CD1c-positive myeloid dendritic cell (primary cell): ENCODE measurements at regions not wholly inside any gene's neighbourhood (a gene's known extent, or its start where the extent isn't known, plus 50 kb on each side); places are given as distances from the start of the nearest gene placed in this dataset.
"Not testable (repeated sequence)": the region's sequence is repeated elsewhere in the genome, so short reads cannot be mapped to it uniquely, and the experiment has no call there.

Source experiments
- DNase-seq: peaks from one replicate; pipeline ENCODE4 v3.0.0-alpha.2; 2016; ENCODE audit errors: extremely low spot score

DNA sequence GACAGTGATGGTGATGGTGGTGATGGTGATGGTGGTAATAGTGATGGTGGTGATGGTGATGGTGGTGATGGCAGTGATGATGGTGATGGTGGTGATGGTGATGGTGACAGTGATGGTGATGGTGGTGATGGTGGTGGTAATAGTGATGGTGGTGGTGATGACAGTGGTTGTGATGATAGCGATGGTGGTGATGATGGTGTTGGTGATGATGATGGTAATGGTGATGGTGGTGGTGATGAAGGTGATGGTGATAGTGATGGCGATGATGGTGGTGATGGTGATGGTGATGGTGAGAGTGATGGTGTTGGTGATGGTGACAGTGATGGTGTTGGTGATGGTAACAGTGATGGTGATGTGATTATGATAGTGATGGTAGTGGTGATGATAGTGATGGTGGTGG lies 94.3 kb downstream of the ASB1 start:
- no peak for DNase-seq

DNA sequence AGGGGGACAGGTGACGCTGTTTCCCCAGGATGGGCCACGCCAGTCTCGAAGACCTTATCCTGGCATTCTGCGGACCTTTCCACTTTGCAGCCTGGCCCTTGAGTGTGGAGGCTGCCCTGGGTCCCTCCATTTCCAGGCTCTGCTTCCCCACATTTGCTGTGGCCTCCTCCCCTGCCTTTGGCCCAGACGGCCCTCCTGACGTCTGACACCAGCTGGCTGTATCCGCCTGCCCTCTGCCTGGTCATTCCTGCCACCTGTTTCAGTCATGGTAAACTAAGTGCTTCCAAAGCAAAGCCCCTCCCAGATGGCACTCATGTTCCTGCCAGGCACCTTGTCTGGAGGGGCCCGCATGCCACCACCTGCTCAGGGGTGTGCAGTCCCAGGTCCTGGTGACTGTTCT lies 95.1 kb downstream of the ASB1 start:
- DNase-seq: no peak

DNA sequence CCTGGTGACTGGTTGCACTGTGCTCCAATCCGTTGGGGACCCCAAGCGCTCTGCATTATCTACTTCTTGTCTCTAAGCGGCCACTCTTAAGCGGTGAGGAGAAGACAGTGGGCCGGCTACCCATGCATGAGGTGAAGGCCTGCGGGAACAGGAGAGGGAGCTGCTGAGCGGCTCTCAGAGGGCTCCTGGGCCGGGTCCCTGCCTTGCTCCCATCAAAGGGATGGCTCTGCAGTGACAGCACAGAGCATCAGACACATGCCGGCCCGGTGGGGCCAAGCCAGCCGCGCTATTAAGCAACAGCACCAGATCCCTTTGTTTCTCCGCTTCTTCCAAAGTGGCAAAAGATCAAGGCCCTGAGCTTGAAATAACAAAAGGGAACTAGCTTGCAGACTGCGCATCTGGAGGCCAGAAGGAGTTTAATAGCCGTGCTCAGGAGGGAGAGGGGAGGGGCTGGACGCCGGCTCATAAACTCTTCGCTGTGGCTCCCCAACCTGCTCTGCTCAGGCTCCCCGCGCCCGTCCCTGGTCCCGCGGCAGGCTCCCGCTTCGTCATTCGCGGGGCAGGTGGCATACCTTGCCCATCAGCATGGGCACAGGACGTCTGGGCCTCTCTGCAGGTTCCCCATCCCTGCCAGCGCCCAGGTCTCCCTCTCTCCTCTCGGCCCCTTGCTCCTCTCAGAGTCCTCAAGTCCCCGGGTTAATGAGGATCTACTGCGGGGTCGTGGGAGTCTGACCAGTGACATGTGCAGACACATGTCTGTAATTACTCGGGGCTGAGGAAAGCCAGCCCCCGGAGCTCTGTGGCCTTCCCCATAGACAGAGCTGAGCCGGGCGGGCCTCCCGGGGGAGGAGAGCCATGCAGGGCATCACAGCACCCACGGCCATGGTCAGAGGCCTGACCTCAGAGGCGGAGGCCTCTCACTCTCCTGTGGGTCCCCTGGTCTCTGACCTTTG lies 96.7 kb downstream of the ASB1 start:
- DNase-seq: no peak

DNA sequence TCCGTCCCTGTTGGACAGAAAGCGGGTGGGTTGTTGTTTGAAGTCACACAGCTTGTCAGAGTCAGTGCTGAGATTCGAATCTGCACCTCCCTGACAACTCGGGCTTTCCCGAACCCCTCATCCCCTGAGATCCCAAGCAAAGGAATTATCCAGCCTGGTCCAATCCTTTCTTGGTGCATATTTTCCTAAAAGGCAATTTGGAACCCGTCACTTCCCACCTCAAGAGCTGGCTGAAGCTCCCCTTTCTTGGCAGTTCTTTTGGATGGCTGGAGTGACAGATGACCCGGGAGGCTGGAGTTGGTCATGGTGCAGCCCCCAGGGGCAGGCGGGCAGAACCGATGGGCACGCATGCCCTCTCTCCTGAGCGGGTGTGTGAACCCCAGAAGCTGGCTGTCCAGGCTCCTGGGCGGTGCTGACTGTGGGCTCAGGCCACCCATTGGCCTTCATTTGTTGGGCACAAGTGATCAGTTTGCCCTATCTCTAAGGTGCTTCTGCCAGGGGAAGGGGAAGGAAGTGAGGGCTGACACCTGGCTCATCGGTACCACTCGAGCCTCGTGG lies 97.8 kb downstream of the ASB1 start:
- DNase-seq: no peak

DNA sequence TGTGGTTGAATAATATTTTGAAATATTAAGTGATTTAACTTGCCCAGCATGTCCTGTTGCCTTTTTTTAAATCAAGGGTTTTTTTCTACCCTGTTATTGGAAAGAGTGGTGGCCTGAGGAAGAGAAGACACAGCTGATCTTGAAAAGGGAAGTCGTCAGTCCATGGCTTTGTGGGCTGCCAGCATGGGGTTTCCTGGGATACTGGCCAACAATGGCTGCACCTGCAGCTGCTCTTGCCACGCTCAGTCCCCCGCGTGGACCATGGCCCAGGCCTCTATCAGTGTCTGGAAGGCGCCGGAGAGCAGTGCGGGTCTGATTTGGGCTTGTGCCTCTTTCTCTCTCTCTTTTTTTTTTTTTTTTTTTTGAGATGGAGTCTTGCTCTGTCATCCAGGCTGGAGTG lies 99.3 kb downstream of the ASB1 start:
- DNase-seq: no peak

DNA sequence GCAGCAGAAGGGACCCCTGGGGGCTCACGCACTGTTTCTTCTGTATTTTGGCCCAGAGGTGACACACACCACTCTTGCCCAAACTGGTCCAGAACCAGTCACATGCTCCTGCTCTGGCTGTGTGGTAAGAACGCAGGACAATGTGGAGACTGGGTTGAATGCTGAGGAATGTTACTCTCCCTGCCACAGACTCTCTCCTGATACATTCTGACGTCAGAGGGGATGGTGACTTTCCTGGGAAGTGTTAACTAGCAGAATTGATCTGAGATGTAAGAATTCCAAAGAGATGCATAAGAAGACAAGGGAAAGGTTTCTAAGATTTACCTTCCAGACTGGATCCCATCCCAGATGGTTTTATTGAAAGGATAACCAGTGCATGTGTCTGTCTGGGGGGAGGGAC lies 100.8 kb downstream of the ASB1 start:
- no peak for DNase-seq

DNA sequence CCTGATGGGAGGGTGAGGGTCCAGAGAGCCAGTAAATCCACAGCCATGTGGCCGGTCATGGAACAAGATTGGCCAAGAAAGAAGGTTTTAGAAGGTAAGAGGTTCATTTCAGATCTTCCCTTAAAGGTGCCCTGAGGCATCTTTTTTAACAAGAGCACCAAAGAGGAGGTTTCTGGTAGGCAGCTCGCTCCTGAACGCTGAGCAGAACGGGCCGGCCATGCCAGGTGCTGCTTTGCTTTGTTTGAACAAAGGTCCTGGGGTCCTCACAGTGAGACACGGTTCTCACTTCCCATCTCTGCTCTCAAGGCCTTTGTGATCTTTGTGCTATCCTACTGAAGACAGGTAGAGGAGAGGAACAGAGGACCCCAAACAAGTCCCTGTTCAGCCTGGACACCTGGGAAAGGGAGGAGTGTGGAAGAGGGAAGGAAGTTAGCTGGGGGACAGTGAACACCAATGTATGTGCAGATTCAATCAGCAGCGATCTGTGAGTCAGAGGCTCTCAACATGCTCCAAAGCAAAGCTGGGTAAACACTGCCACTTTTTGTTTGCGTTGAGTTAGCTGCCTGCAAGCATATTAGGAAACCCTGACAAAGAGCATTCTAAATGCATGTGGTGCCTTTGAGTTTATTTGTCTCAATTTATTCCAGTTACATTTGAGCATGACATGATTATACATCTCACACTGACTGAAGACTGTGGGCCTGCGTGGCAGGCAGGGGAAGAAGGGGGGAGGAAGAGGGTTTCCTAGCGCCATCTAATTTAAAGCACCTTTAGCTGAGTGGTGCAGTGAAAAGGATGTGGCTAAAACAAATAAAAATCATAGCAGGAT lies 102.4 kb downstream of the ASB1 start:
- no peak for DNase-seq

DNA sequence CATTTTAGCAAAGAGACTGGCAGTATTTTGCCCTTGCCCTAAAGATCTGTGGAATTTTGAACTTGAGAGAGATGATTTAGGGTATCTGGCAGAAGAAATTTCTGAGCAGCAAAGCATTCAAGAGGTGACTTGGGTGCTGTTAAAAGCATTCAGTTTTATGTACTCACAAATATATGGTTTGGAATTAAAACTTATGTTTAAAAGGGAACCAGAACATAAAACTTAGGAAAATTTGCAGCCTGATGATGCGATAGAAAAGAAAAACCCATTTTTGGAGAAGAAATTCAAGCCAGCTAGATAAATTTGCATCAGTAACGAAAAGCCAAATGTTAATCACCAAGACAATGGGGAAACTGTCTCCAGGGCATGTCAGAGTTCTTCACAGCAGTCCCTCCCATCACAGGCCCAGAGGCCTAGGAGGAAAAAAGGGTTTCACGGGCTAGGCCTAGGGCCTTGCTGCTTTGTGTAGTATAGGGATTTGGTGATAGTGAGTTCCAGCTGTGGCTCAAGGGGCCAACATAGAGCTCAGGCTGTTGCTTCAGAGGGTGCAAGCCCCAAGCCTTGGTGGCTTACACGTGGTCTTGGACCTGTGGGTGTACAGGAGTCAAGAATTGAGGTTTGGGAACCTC lies 104.4 kb downstream of the ASB1 start:
- not testable (repeated sequence) for DNase-seq

DNA sequence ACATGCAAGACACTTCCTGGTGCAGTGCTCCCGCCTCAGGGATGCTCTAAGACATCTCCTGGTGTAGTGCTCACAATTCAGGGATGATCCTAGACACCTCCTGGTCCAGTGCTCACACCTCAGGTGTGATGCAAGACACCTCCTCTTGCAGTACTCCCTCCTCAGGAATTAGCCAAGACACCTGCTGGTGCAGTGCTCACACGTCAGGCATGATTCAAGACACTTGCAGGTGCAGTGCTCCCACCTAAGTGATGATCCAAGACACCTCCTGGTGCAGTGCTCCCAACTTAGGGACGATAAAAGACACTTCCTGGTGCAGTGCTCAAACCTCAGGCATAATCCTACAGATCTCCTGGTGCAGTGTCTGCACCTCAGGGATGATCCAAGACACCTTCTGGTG lies 117.0 kb downstream of the ASB1 start:
- DNase-seq: not testable (repeated sequence)

DNA sequence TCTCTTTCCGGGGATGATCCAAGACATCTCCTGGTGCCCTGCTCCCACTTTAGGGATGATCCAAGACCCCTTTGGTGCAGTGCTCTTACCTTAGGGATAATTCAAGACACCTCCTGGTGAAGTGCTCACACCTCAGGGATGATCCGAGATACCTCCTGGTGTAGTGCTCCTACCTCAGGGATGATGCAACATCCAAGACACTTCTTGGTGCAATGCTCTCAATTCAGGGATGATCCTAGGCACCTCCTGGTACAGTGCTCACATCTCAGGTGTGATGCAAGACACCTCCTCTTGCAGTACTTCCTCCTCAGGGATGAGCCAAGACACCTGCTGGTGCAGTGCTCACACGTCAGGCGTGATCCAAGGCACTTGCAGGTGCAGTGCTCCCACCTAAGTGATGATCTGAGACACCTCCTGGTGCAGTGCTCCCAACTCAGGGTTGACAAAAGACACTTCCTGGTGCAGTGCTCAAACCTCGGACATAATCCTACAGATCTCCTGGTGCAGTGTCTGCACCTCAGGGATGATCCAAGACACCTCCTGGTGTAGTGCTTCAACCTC lies 122.3 kb downstream of the ASB1 start:
- DNase-seq: no peak

DNA sequence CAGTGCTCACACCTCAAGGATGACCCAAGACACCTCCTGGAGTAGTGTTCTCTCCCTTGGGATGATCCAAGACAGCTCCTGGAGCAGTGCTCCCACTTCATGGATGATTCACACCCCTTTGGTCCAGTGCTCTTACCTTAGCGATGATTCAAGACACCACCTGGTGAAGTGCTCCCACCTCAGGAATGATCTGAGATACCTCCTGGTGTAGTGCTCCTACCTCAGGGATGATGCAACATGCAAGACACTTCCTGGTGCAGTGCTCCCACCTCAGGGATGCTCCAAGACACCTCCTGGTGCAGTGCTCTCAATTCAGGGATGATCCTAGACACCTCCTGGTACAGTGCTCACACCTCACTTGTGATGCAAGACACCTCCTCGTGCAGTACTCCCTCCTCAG lies 123.1 kb downstream of the ASB1 start:
- no peak for DNase-seq

DNA sequence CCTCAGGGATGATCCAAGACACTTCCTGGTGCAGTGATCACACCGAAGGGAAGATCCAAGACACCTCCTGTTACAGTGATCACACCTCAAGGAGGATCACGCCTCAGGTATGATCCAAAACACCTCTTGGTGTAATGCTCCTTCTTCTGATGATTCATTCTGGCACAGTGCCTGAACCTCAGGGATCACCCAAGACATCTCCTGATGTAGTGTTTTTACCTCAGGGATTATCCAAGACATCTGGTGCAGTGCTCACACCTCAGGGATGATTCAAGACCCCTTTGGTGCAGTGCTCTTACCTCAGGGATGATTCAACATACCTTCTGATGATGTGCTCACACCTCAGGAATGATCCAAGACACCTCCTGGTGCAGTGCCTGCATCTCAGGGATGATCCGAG lies 124.4 kb downstream of the ASB1 start:
- no peak for DNase-seq

DNA sequence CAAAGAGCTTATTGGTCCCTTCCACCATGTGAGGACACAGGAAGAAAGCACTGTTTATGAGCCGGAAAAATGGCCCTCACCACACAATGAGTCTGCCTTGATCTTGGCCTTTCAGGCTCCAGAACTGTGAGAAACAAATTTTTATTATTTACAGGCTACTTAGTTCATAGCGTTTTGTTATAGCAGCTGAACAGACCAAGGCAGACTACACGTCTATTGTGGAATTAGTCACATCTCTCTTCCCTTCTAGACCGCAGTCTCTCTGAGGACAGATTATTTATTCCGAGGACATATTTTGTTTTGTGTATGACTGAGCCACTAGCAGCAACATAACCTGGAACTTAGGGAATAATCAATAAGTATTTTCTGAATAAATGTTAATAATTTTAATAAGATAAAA lies 125.5 kb downstream of the ASB1 start:
- no peak for DNase-seq

DNA sequence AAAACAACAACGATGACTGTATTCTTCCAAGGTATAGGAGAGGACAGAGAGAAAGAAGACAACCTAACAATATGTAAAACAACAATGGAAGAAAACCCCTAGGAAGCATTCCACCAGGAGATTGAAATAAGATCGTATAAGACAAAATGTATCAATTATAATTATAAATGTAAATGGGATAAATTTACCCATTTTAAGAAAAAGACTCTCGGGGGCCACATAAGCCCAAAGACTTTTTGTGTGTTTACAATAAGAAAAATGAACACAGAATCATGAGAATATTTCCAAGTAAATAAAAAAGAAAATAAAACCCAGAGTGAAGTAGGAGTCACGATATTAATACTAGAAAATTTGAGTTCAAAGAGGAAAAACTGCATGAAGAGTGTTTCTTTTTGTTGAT lies 126.4 kb downstream of the ASB1 start:
- no peak for DNase-seq

DNA sequence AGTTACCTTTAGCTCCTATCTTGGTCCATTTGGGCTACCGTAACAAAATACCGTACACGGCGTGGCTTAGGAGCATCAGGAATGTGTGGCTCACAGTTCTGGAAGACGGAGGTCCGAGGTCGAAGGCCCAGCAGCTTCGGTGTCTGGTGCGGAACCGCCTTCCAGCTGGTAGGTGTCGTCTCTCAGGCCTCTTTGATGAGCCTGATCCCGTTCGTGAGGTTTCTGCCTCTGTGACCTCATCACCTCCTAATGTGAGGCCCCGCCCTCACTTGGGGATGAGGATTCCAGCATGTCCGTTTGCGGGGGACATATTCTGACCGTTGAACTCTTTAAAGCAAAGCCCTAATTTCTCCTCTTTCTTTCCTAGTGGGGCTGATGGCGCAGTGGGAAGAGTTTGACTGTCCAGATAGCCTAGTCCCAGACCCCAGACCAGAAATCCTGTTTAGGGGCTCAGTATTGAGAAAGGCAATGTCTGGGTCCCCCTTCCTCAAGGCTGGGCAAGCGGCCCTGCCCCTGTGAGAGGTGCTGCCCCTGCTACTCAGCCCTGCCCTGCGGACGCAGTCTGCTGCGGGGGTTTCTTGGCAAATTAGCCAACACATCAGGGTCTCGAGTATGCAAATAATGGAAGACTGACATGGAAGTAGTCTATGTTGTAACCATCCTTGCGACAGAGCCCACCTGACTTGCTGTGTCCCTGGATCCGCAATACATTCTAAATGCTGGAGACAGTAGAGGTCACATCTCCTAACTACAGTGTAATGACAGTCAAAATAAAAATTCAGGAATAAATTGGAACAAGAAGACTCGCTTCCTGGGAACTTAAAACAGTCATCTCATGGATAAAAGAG lies 128.0 kb downstream of the ASB1 start:
- peak; percentile 12 for DNase-seq

DNA sequence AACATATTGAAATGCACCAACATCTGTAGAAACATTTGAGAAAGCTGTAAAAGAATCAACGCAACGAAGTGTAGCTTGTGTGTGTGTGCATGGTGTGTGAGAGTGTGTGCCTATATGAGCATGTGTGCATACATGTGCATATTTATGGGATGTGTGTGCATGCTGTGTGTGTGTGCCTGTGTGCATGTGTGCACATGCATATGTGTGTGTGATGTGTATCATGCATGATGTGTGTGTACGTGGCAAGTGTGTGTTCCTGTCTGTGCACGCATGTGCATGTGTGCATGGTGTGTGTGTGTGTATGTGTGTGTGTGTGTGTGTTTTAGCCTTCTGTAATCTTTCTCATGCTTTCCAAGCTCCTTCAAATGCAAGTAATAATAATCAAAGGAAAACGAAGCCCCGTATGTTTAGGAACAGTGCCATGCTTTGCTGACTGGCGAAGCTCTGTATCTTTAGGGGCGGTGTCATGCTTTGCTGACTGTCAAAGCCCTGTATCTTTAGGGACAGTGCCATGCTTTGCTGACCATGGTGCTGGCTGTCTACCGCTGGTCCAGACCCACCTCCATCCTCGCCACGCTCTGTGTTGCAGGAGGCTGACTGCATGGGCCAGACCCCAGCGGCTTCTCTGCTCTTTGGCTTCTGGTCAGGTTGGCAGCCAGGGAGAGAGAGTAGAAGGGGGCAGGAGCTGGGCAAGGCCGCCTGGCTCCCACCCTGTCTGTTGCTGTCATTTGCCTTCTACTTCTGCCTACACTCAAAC lies 129.2 kb downstream of the ASB1 start:
- no peak for DNase-seq

DNA sequence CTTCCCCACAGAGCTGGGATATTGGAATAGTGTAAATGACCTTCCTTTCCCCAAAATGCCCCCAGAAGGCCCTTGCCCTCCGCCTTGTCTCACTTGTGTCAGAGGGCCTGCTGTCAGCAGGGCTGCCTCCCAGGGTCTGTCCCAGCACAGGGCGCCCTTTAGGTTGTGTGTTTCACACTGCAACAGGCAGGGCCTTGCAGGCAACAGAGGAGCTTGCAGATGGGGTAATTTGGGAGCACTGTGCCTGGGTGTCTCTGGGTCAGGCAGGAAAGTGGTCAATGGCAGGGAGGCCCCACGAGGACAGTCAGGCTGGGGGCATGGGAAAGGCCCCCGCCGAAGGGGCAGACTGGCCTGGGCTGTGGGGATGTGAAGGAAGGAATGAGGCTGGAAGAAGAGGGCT lies 130.7 kb downstream of the ASB1 start:
- no peak for DNase-seq

DNA sequence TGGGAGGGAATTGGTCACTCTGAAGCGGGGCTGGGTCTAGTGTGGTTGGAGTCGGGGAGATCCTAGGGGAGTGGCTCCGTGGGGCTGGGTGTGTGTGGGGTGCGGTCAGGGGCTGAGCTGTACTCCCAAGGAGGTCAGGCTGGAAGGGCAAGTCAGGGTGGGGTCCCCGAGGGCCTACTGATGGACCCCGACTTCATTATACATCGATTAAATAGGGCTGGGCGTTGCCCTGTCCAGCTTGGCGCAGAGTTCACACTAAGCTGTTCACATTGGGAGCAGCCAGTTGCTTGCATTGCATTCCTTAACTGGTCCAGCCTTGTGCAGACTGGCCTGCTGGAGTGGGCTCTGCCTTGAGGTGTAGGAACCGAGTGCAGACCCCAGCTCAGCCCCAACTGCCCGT lies 131.2 kb downstream of the ASB1 start:
- no peak for DNase-seq

DNA sequence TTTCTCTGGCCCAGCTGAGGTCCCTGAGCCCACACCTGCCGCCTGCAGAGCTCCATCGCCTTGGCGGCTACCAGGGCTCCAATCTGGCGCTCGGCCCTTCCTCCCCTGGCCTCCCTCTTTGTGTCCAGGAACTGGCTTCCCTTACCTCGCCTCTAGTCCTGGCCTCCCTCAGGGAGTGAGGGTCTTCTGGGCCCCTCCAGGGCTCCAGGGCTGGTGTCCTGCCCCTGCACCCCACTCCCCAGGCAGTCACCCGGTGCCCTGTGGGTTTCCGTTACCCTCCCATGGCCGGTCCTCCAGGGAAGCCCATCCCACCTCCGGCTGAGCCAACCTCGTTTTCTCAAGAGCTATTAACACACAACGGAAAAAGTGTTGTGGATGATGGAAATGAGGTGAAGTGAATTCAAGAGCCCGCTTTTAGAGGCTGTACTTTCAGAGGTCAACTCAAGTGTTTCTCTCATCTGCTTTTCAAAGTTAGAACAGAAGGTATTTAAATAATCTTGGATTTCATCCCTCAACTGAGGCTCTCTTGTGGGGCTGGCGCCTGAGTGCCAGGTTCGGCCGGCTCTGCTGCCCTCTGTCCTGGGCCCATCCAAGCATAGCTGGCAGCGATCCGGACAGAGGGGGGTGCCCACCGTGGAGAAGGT lies 131.9 kb downstream of the ASB1 start:
- no peak for DNase-seq

DNA sequence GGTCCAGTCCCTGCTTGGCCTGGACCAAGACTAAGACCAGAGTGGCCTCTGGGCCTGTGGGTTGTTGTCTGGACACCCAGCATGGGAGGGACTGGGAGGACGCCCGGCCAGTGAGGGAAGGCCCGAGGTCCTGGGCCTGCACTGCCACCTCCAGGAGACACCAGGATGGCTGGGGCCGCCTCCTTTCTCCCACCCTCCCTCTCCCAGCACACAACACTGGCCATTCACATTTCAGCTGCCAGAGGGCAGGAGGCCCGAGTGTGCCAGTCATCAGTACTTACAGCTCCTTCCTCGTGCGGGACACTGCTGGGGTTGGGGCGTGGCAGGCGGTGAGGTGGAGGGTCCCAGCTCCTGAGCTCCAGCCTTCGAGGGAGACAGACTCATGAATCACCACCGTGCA lies 133.5 kb downstream of the ASB1 start:
- DNase-seq: no peak
